GM23338 (cell line): ENCODE measurements at regions not wholly inside any gene's neighbourhood (a gene's known extent, or its start where the extent isn't known, plus 50 kb on each side); places are given as distances from the start of the nearest gene placed in this dataset.

Experiments used
- ATAC-seq: fragments of 200-7000 bp; cut with Tn5 transposase; 3 replicates; pipeline ENCODE4 v1.9.1; 2020
- DNase-seq: peaks from one replicate; pipeline ENCODE4 v3.0.0-alpha.2; 2015; ENCODE audit warnings: low spot score
- H2AFZ ChIP-seq: fragments of 200-600 bp; sonication (generic); 2 replicates; pipeline ENCODE4 v1.8.0; 2016; ENCODE audit warnings: antibody characterized with exemption, mild to moderate bottlenecking, moderate library complexity
- H3F3A ChIP-seq: fragments of 200-600 bp; sonication (generic); replicated peaks from 2 replicates; pipeline ENCODE4 v1.8.0; 2017; ENCODE audit warnings: antibody characterized with exemption, mixed run types, low read depth
- H3K27ac ChIP-seq: fragments of 200-600 bp; sonication (generic); 2 replicates; pipeline ENCODE4 v1.6.1; 2016; ENCODE audit warnings: low read depth
- H3K27me3 ChIP-seq: fragments of 200-600 bp; sonication (generic); 2 replicates; pipeline ENCODE4 v1.8.0; 2016; ENCODE audit warnings: mild to moderate bottlenecking, mixed run types, moderate library complexity; ENCODE audit not compliant: insufficient read depth
- H3K36me3 ChIP-seq: fragments of 200-600 bp; sonication (generic); 2 replicates; pipeline ENCODE4 v1.8.0; 2016; ENCODE audit warnings: mild to moderate bottlenecking; ENCODE audit not compliant: insufficient read depth
- H3K4me1 ChIP-seq: fragments of 200-600 bp; sonication (generic); 2 replicates; pipeline ENCODE4 v1.8.0; 2016; ENCODE audit warnings: mild to moderate bottlenecking, moderate library complexity; ENCODE audit not compliant: insufficient read depth
- H3K4me2 ChIP-seq: fragments of 200-600 bp; sonication (generic); 2 replicates; pipeline ENCODE4 v1.7.1; 2017; ENCODE audit warnings: mixed run types
- H3K4me3 ChIP-seq: fragments of 200-600 bp; sonication (generic); 2 replicates; pipeline ENCODE4 v1.6.1; 2016; ENCODE audit warnings: mixed run types
- H3K79me2 ChIP-seq: fragments of 200-600 bp; sonication (generic); replicated peaks from 2 replicates; pipeline ENCODE4 v1.8.0; 2017; ENCODE audit warnings: mild to moderate bottlenecking; ENCODE audit not compliant: insufficient read depth
- H3K9me2 ChIP-seq: fragments of 200-600 bp; sonication (generic); 2 replicates; pipeline ENCODE4 v1.8.0; 2017; ENCODE audit not compliant: insufficient read depth
- H4K20me1 ChIP-seq: fragments of 200-600 bp; sonication (generic); replicated peaks from 2 replicates; pipeline ENCODE4 v1.8.0; 2017; ENCODE audit warnings: mild to moderate bottlenecking; ENCODE audit not compliant: insufficient read depth
- H3K27ac Mint-ChIP-seq: 2 replicates; pipeline ENCODE4 v1.8.0; 2020; ENCODE audit warnings: inconsistent platforms, mild to moderate bottlenecking, moderate library complexity, mixed read lengths
- H3K27me3 Mint-ChIP-seq: 3 replicates; pipeline ENCODE4 v1.8.0; 2022; ENCODE audit warnings: low read depth, mild to moderate bottlenecking, moderate library complexity, mixed read lengths, inconsistent platforms; ENCODE audit not compliant: insufficient read depth, poor library complexity
- H3K36me3 Mint-ChIP-seq: 3 replicates; pipeline ENCODE4 v1.8.0; 2021; ENCODE audit warnings: low read depth, mild to moderate bottlenecking, inconsistent platforms, moderate library complexity, mixed read lengths
- H3K4me1 Mint-ChIP-seq: 3 replicates; pipeline ENCODE4 v1.8.0; 2020; ENCODE audit warnings: mild to moderate bottlenecking, inconsistent platforms, mixed read lengths
- H3K4me3 Mint-ChIP-seq: 3 replicates; pipeline ENCODE4 v1.8.0; 2021; ENCODE audit warnings: moderate library complexity, mild to moderate bottlenecking, inconsistent platforms, mixed read lengths
- H3K9me3 Mint-ChIP-seq: 3 replicates; pipeline ENCODE4 v1.8.0; 2020; ENCODE audit warnings: moderate library complexity, mild to moderate bottlenecking, inconsistent platforms, mixed read lengths
- CREB1 ChIP-seq: fragments of 250-450 bp; sonication (Bioruptor Pico); IDR thresholded peaks from 2 replicates; pipeline ENCODE4 v1.5.0; 2020; ENCODE audit warnings: low read depth, mild to moderate bottlenecking, moderate library complexity
- CTCF ChIP-seq, 2 experiments: fragments of 200-600 bp in 1 of 2; sonication (generic) in 1 of 2; conservative IDR thresholded peaks; 2 replicates each; pipeline versions ENCODE4 v1.5.1 to v1.6.1; 2016 to 2017; ENCODE audit warnings: antibody characterized with exemption in 2 of 2, low read depth in 2 of 2, mild to moderate bottlenecking in 2 of 2, moderate library complexity in 1 of 2
- ETS1 ChIP-seq: IDR thresholded peaks from 2 replicates; pipeline ENCODE4 v1.6.1; 2016; ENCODE audit warnings: antibody characterized with exemption
- EZH2 ChIP-seq: fragments of 200-600 bp; sonication (generic); IDR thresholded peaks from one replicate; pipeline ENCODE4 v1.8.0; 2017; ENCODE audit warnings: antibody characterized with exemption, mild to moderate bottlenecking, low read depth; ENCODE audit not compliant: unreplicated experiment
- POLR2AphosphoS5 ChIP-seq: IDR thresholded peaks from 2 replicates; pipeline ENCODE4 v1.6.1; 2016; ENCODE audit warnings: antibody characterized with exemption, low read depth
- ZNF462 ChIP-seq: fragments of 250-450 bp; sonication (Bioruptor Pico); IDR thresholded peaks from 2 replicates; pipeline ENCODE4 v1.5.0; 2020; ENCODE audit warnings: mild to moderate bottlenecking, moderate library complexity

- no peak for TF ChIP-seq ZNF462 (CRISPR knock-in tag)
These were observed 215.2 kb upstream of the ROPN1 start (continued) for GRCh38 chr3:124207077-124207476.

- Mint-ChIP-seq H3K27me3 (peaks cover 2% of the 10 kb centered on the region), H3K36me3 (no peaks in the 10 kb centered on the region), H3K27ac (no peak overlapping the region), H3K9me3 (no peaks in the 10 kb centered on the region), H3K4me3 (no peak overlapping the region), H3K4me1 (peaks cover 15% of the 10 kb centered on the region)
- H3K27ac ChIP-seq, result no peak overlapping the region
- 0 out of 2 replicates have a peak, but pooled peaks cover 5% of the 10 kb centered on the region for H3K9me2 ChIP-seq
- no peaks in the 10 kb centered on the region for H3K27me3 ChIP-seq
- no peak overlapping the region for H3K4me2 ChIP-seq
- H3K79me2 ChIP-seq, result no peaks in the 10 kb centered on the region
- no peak overlapping the region for H3K4me3 ChIP-seq
- no peak overlapping the region for H2AFZ ChIP-seq
- no peaks in the 10 kb centered on the region for H3K36me3 ChIP-seq
- ATAC-seq (no peak), DNase-seq (no peak)
- H3K4me1 ChIP-seq, result peaks cover 8% of the 10 kb centered on the region
- no peaks in the 10 kb centered on the region for H3F3A ChIP-seq
- no peaks in the 10 kb centered on the region for H4K20me1 ChIP-seq
- TF ChIP-seq EZH2, result no peak
- TF ChIP-seq CREB1, result no peak
- no peak for TF ChIP-seq POLR2AphosphoS5
- TF ChIP-seq ZNF462 (CRISPR knock-in tag), result no peak
- TF ChIP-seq CTCF (conservative IDR thresholded peaks at IDR 0.05; ENCODE audit: low read depth in 2 of 2), result no peak
- TF ChIP-seq ETS1, result no peak
These were observed 216.1 kb upstream of the ROPN1 start for GRCh38 chr3:124207873-124208485.
